Lower lobe of right lung (tissue), 2 donors: ENCODE measurements at regions not wholly inside any gene's neighbourhood (a gene's known extent, or its start where the extent isn't known, plus 50 kb on each side); places are given as distances from the start of the nearest gene placed in this dataset.

ENCODE experiments used
- ATAC-seq, 2 donors: fragments of 200-7000 bp; cut with Tn5 transposase; one replicate each; pipeline ENCODE4 v1.9.1; 2020 to 2022; ENCODE audit warnings: mild to moderate bottlenecking in 2 of 2, moderate library complexity in 2 of 2
- DNase-seq: peaks from one replicate; pipeline ENCODE4 v3.0.0-alpha.2; 2020
- H3K27ac ChIP-seq: fragments of 200-600 bp; one replicate; pipeline ENCODE4 v1.8.0; 2022
- H3K27me3 ChIP-seq: fragments of 200-600 bp; one replicate; pipeline ENCODE4 v1.8.0; 2022; ENCODE audit warnings: low read depth
- H3K36me3 ChIP-seq: fragments of 200-600 bp; one replicate; pipeline ENCODE4 v1.8.0; 2022; ENCODE audit warnings: mild to moderate bottlenecking
- H3K4me1 ChIP-seq: fragments of 200-600 bp; one replicate; pipeline ENCODE4 v1.8.0; 2022
- H3K4me3 ChIP-seq: fragments of 200-600 bp; one replicate; pipeline ENCODE4 v1.8.0; 2022; ENCODE audit warnings: mild to moderate bottlenecking
- H3K9me3 ChIP-seq: fragments of 200-600 bp; one replicate; pipeline ENCODE4 v1.8.0; 2022
- intact Hi-C: fragments of 100-400 bp; cut with DNase I; formaldehyde crosslinking; loops from one replicate; pipeline ENCODE4 v1.11.0; 2022
- TF ChIP-seq, protein P1 (sequence below): fragments of 200-600 bp; IDR thresholded peaks from one replicate; pipeline ENCODE4 v1.8.0; 2022; ENCODE audit warnings: antibody characterized with exemption, mild to moderate bottlenecking
- donor health status: DM: no; HTN: yes; CAD: no; lungs with severe emphysema.

DNA sequence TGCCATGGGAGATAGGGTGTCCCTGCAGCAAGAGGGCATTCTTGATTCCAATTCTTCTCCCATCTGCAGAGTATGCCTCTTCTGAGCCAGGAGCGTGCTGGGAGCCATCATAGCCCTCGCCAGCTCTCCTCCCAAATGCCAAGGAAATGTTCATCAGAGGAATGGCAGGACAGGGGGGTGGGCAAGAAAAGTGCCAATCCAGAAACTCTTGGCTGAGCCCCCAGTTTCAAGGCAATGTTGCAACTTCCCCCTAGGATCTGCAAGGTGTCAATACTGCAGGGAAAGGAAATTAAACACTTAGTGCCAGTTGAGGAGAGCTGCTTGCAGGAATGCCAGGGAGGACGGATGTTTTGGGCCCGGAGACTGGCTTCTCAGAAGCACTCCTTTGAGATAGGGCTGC lies 94.8 kb upstream of the PRDM11 start:
- intact Hi-C loops, result no loop called here
- H3K36me3 ChIP-seq, result no peaks in the 10 kb centered on the region
- H3K27me3 ChIP-seq, result no peaks in the 10 kb centered on the region
- H3K4me1 ChIP-seq, result peaks cover 35% of the 10 kb centered on the region
- no peak for ATAC-seq
- no peak overlapping the region for H3K4me3 ChIP-seq
- no peak for DNase-seq
- no peaks in the 10 kb centered on the region for H3K9me3 ChIP-seq
- TF ChIP-seq, protein P1, sequence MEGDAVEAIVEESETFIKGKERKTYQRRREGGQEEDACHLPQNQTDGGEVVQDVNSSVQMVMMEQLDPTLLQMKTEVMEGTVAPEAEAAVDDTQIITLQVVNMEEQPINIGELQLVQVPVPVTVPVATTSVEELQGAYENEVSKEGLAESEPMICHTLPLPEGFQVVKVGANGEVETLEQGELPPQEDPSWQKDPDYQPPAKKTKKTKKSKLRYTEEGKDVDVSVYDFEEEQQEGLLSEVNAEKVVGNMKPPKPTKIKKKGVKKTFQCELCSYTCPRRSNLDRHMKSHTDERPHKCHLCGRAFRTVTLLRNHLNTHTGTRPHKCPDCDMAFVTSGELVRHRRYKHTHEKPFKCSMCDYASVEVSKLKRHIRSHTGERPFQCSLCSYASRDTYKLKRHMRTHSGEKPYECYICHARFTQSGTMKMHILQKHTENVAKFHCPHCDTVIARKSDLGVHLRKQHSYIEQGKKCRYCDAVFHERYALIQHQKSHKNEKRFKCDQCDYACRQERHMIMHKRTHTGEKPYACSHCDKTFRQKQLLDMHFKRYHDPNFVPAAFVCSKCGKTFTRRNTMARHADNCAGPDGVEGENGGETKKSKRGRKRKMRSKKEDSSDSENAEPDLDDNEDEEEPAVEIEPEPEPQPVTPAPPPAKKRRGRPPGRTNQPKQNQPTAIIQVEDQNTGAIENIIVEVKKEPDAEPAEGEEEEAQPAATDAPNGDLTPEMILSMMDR, result no peak
- H3K27ac ChIP-seq, result no peak overlapping the region

- Histone ChIP-seq H3K27me3 (no peaks in the 10 kb centered on the region), H3K4me3 (no peak overlapping the region), H3K9me3 (no peaks in the 10 kb centered on the region), H3K4me1 (peaks cover 28% of the 10 kb centered on the region), H3K27ac (no peak overlapping the region), H3K36me3 (no peaks in the 10 kb centered on the region)
- DNase-seq, result no peak
- intact Hi-C loops, result no loop called here
- ATAC-seq, result no peak
- TF ChIP-seq, protein P1, result no peak
These were observed 94.1 kb upstream of the PRDM11 start for GRCh38 chr11:45052361-45052760.

DNA sequence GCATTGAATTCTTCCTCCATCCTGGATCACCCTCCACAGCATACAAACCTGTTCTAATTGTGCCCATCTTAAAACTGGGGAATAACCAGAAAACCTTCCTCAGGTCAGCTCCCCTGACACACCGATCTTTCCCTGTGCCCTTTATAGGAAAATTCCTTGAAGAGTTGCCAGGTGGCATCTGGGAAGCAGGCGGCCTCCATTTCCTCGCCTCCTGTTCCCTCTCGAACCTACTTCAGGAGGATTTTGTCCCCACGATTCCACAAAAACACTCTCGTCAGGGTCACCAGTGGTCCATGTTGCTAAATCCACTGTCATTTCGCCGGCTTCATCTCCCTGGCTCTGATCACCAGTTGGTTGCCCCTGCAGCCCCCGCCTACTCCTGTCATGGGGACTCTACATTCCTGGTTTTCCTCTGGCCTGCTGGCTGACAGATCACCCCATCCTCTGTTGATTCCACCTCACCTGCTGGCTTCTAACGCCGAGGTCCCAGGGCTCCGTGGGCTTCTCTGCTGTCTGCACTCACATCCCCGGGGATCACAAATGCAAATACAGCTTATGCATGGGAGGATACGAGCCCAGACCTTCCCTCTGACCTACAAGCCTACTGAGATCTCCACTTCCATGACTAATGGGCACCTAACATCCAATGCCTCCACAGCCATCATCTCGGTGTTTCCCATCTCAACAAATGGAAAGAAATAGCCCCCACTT lies 92.5 kb upstream of the PRDM11 start:
- no peak for ATAC-seq

GRCh38 chr11:45054956-45055355 lies 91.5 kb upstream of the PRDM11 start:
- Histone ChIP-seq H3K9me3 (no peaks in the 10 kb centered on the region), H3K27ac (no peak overlapping the region), H3K36me3 (no peaks in the 10 kb centered on the region), H3K27me3 (no peaks in the 10 kb centered on the region), H3K4me1 (peaks cover 20% of the 10 kb centered on the region), H3K4me3 (no peak overlapping the region)
- intact Hi-C loops, result no loop called here
- DNase-seq (no peak), ATAC-seq (no peak)
- TF ChIP-seq, protein P1, result no peak

More for the DNA sequence above, 92.5 kb upstream of the PRDM11 start:
- Histone ChIP-seq H3K4me3 (no peak overlapping the region), H3K36me3 (no peaks in the 10 kb centered on the region), H3K27ac (no peak overlapping the region), H3K9me3 (no peaks in the 10 kb centered on the region), H3K27me3 (no peaks in the 10 kb centered on the region), H3K4me1 (peaks cover 25% of the 10 kb centered on the region)
- TF ChIP-seq, protein P1, result no peak
- intact Hi-C loops, result no loop called here
- no peak for DNase-seq

DNA sequence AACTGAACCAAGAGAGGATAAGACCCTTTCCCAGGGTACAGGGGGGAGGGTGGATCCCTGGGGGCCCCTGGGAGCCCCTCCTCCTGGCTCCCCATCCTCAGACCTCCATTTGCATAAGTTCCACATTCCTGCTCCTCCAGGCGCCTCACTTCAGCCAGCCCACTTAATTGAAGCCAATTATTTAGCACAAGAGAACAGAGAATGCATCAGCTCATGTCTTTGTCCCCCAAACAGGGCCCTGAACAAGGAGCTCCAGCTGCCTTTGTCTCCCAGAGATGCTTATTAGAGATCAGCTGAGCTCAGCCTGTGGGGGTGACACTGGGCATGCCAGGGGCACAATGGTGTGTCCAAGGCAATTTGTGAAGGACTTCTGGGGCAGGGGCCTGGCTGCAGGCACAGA lies 89.9 kb upstream of the PRDM11 start:
- H3K4me1 ChIP-seq, result peaks cover 20% of the 10 kb centered on the region
- TF ChIP-seq, protein P1, result no peak
- H3K27me3 ChIP-seq, result no peaks in the 10 kb centered on the region
- intact Hi-C loops, result no loop called here
- H3K27ac ChIP-seq, result no peak overlapping the region
- DNase-seq (no peak), ATAC-seq (no peak)
- H3K36me3 ChIP-seq, result no peaks in the 10 kb centered on the region
- no peak overlapping the region for H3K4me3 ChIP-seq
- no peaks in the 10 kb centered on the region for H3K9me3 ChIP-seq
